Osteoblast (primary cell): ENCODE measurements at regions not wholly inside any gene's neighbourhood (a gene's known extent, or its start where the extent isn't known, plus 50 kb on each side); places are given as distances from the start of the nearest gene placed in this dataset.

Experiments used
- DNase-seq: peaks from one replicate; pipeline ENCODE4 v3.0.0; 2011; ENCODE audit warnings: low spot score, mixed read lengths; ENCODE audit not compliant: insufficient read length; ENCODE audit errors: missing footprints
- H2AFZ ChIP-seq: 2 replicates; pipeline ENCODE4 v1.6.0; 2011; ENCODE audit warnings: mild to moderate bottlenecking, low read length
- H3K27ac ChIP-seq: 2 replicates; pipeline ENCODE4 v1.5.1; 2011; ENCODE audit warnings: mild to moderate bottlenecking, low read depth, low read length, moderate library complexity
- H3K27me3 ChIP-seq: 2 replicates; pipeline ENCODE4 v1.6.0; 2012; ENCODE audit warnings: mild to moderate bottlenecking, control low read depth, inconsistent platforms, low read length, moderate library complexity; ENCODE audit not compliant: insufficient read depth
- H3K36me3 ChIP-seq: 2 replicates; pipeline ENCODE4 v1.5.1; 2011; ENCODE audit warnings: mild to moderate bottlenecking, low read length, control low read depth, moderate library complexity; ENCODE audit not compliant: insufficient read depth
- H3K4me1 ChIP-seq: 2 replicates; pipeline ENCODE4 v1.5.1; 2011; ENCODE audit warnings: mild to moderate bottlenecking, low read length, control low read depth, moderate library complexity; ENCODE audit not compliant: insufficient read depth
- H3K4me2 ChIP-seq: 2 replicates; pipeline ENCODE4 v1.6.0; 2011; ENCODE audit warnings: mild to moderate bottlenecking, low read length; ENCODE audit not compliant: insufficient read depth
- H3K4me3 ChIP-seq: fragments of 200-600 bp; sonication (generic); 3 replicates; pipeline ENCODE4 v1.5.1; 2012; ENCODE audit warnings: mild to moderate bottlenecking, low read length, inconsistent platforms; ENCODE audit not compliant: insufficient read depth
- H3K79me2 ChIP-seq: 2 replicates; pipeline ENCODE4 v1.6.0; 2012; ENCODE audit warnings: mild to moderate bottlenecking, low read length, control low read depth, inconsistent platforms; ENCODE audit not compliant: insufficient read depth
- H3K9me3 ChIP-seq: 2 replicates; pipeline ENCODE4 v1.5.1; 2011; ENCODE audit warnings: low read depth, low read length, control low read depth
- H4K20me1 ChIP-seq: 2 replicates; pipeline ENCODE4 v1.6.0; 2012; ENCODE audit warnings: mild to moderate bottlenecking, low read length, control low read depth; ENCODE audit not compliant: insufficient read depth
- CTCF ChIP-seq: IDR thresholded peaks from 2 replicates; pipeline ENCODE4 v1.5.1; 2011; ENCODE audit warnings: mild to moderate bottlenecking, low read depth, low read length, moderate library complexity; ENCODE audit errors: extremely low read depth

GRCh38 chr5:18252559-18252958 is 618.3 kb downstream of the TAF11L14 start:
- Histone ChIP-seq H3K4me2 (no peak overlapping the region), H3K79me2 (no peaks in the 10 kb centered on the region), H4K20me1 (no peaks in the 10 kb centered on the region), H3K27me3 (no peaks in the 10 kb centered on the region), H3K36me3 (no peaks in the 10 kb centered on the region), H3K4me1 (no peaks in the 10 kb centered on the region), H3K27ac (no peak overlapping the region), H2AFZ (no peak overlapping the region), H3K4me3 (no peak overlapping the region), H3K9me3 (peaks cover 3% of the 10 kb centered on the region)
- DNase-seq = no peak
- no peak for TF ChIP-seq CTCF

GRCh38 chr5:18264126-18264882 is 630.0 kb downstream of the TAF11L14 start:
- no peak overlapping the region for H3K27ac ChIP-seq
- H4K20me1 ChIP-seq = no peaks in the 10 kb centered on the region
- H3K79me2 ChIP-seq = no peaks in the 10 kb centered on the region
- no peak for TF ChIP-seq CTCF
- no peaks in the 10 kb centered on the region for H3K36me3 ChIP-seq
- H3K4me1 ChIP-seq = no peaks in the 10 kb centered on the region
- no peak overlapping the region for H3K4me2 ChIP-seq
- no peaks in the 10 kb centered on the region for H3K9me3 ChIP-seq
- no peak overlapping the region for H3K4me3 ChIP-seq
- no peak for DNase-seq
- no peaks in the 10 kb centered on the region for H3K27me3 ChIP-seq
- H2AFZ ChIP-seq = no peak overlapping the region

GRCh38 chr5:18270635-18271338 is 636.5 kb downstream of the TAF11L14 start:
- Histone ChIP-seq H2AFZ (no peak overlapping the region), H3K4me1 (no peaks in the 10 kb centered on the region), H3K4me2 (no peak overlapping the region), H3K79me2 (no peaks in the 10 kb centered on the region), H3K4me3 (no peak overlapping the region), H3K9me3 (no peaks in the 10 kb centered on the region), H3K27ac (no peak overlapping the region), H3K27me3 (no peaks in the 10 kb centered on the region), H3K36me3 (no peaks in the 10 kb centered on the region), H4K20me1 (no peaks in the 10 kb centered on the region)
- no peak for DNase-seq
- no peak for TF ChIP-seq CTCF

GRCh38 chr5:18276939-18277338 is 642.7 kb downstream of the TAF11L14 start:
- Histone ChIP-seq H3K4me3 (no peak overlapping the region), H4K20me1 (no peaks in the 10 kb centered on the region), H3K4me1 (no peaks in the 10 kb centered on the region), H3K36me3 (no peaks in the 10 kb centered on the region), H3K27ac (no peak overlapping the region), H2AFZ (no peak overlapping the region), H3K27me3 (no peaks in the 10 kb centered on the region), H3K9me3 (no peaks in the 10 kb centered on the region), H3K79me2 (no peaks in the 10 kb centered on the region), H3K4me2 (no peak overlapping the region)
- TF ChIP-seq CTCF = no peak
- DNase-seq = no peak
